ENCODE measurements at regions not wholly inside any gene's neighbourhood (a gene's known extent, or its start where the extent isn't known, plus 50 kb on each side); places are given as distances from the start of the nearest gene placed in this dataset.

GRCh38 chr2:64731746-64732145 is 78.0 kb upstream of the SERTAD2 start:
- no peak overlapping the region for H3K4me3 ChIP-seq (ENCODE audit: low read depth, low read length)
- peak; percentile 28 for DNase-seq (ENCODE audit: low read depth)
- TF ChIP-seq MYC (IDR thresholded peaks at IDR 0.05; ENCODE audit: low read depth, low read length) (no peak), MAX (IDR thresholded peaks at IDR 0.05; ENCODE audit: low read depth, low read length) (no peak)

- no peak for DNase-seq (ENCODE audit: low read depth)
- no peak overlapping the region for H3K4me3 ChIP-seq (ENCODE audit: low read depth, low read length)
- TF ChIP-seq POLR2A (IDR thresholded peaks at IDR 0.05; ENCODE audit: extremely low read depth, insufficient read length) (no peak), MAX (IDR thresholded peaks at IDR 0.05; ENCODE audit: low read depth, low read length) (no peak), MYC (IDR thresholded peaks at IDR 0.05; ENCODE audit: low read depth, low read length) (no peak), CTCF (IDR thresholded peaks at IDR 0.05; ENCODE audit: low read depth, low read length) (no peak)
These were observed 78.4 kb upstream of the SERTAD2 start for GRCh38 chr2:64732146-64732545.

GRCh38 chr2:64735504-64735903 is 81.8 kb upstream of the SERTAD2 start:
- no peak overlapping the region for H3K4me3 ChIP-seq (ENCODE audit: low read depth, low read length)
- DNase-seq (ENCODE audit: low read depth): no peak
- TF ChIP-seq CTCF (IDR thresholded peaks at IDR 0.05; ENCODE audit: low read depth, low read length) (no peak), MYC (IDR thresholded peaks at IDR 0.05; ENCODE audit: low read depth, low read length) (no peak), MAX (IDR thresholded peaks at IDR 0.05; ENCODE audit: low read depth, low read length) (no peak), POLR2A (IDR thresholded peaks at IDR 0.05; ENCODE audit: extremely low read depth, insufficient read length) (no peak)

DNA sequence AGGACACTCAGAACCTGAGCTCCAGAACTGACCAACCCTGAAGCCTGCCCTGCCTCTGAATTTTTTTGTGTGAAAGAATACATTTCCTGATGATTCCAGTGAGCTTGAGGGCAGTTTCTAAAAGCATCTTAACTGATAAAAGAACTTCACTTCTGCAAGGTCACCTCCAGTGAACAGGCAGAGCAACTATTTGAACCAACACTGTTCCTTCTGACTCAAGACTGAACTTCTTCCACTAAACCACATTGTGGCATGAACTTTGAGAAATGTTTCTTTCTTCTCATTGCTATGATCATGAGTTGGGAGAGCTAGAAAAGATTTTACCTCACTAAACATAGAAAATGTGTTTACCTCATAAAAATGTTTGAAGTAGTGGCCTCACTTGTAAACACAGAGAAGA is 83.8 kb upstream of the SERTAD2 start:
- H3K4me3 ChIP-seq (ENCODE audit: low read depth, low read length): no peak overlapping the region
- TF ChIP-seq POLR2A (IDR thresholded peaks at IDR 0.05; ENCODE audit: extremely low read depth, insufficient read length) (no peak), MYC (IDR thresholded peaks at IDR 0.05; ENCODE audit: low read depth, low read length) (no peak), MAX (IDR thresholded peaks at IDR 0.05; ENCODE audit: low read depth, low read length) (no peak), CTCF (IDR thresholded peaks at IDR 0.05; ENCODE audit: low read depth, low read length) (no peak)
- DNase-seq (ENCODE audit: low read depth): no peak

DNA sequence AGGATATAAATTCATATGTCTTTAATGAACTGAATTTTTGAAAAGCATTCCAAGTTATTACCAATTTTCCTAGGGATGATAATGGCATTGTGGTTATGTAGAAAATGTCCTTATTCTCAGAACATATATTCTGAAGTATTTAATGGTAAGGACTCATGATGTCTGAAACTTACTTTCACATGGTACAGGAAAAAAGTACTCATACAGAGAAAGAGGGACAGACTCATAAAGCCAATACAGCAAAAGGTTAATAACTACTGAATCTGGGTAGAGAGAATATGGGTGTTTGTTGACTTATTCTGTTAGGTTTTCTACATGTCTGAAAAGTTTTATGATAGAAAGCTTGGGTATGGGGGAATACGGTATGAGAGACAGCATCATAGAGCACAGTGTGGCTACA is 84.3 kb upstream of the SERTAD2 start:
- no peak overlapping the region for H3K4me3 ChIP-seq (ENCODE audit: low read depth, low read length)
- no peak for TF ChIP-seq POLR2A (IDR thresholded peaks at IDR 0.05; ENCODE audit: extremely low read depth, insufficient read length)
- no peak for TF ChIP-seq CTCF (IDR thresholded peaks at IDR 0.05; ENCODE audit: low read depth, low read length)
- TF ChIP-seq MAX (IDR thresholded peaks at IDR 0.05; ENCODE audit: low read depth, low read length): no peak
- no peak for TF ChIP-seq MYC (IDR thresholded peaks at IDR 0.05; ENCODE audit: low read depth, low read length)
- DNase-seq (ENCODE audit: low read depth): no peak

GRCh38 chr2:64742678-64743077 is 89.0 kb upstream of the SERTAD2 start:
- H3K4me3 ChIP-seq (ENCODE audit: low read depth, low read length): no peak overlapping the region
- no peak for TF ChIP-seq CTCF (IDR thresholded peaks at IDR 0.05; ENCODE audit: low read depth, low read length)
- TF ChIP-seq MAX (IDR thresholded peaks at IDR 0.05; ENCODE audit: low read depth, low read length): no peak
- no peak for DNase-seq (ENCODE audit: low read depth)

All from NB4 (cell line).